GM10266 (cell line): ENCODE measurements at regions not wholly inside any gene's neighbourhood (a gene's known extent, or its start where the extent isn't known, plus 50 kb on each side); places are given as distances from the start of the nearest gene placed in this dataset.

ENCODE experiments used
- DNase-seq: peaks from one replicate; pipeline ENCODE4 v3.0.0; 2012; ENCODE audit errors: extremely low spot score
- CTCF ChIP-seq: IDR thresholded peaks from 2 replicates; pipeline ENCODE4 v1.5.1; 2012; ENCODE audit warnings: mild to moderate bottlenecking, low read depth; ENCODE audit not compliant: control insufficient read depth, insufficient read depth; ENCODE audit errors: missing control alignments

GRCh38 chr4:31108762-31109161 lies 388.6 kb downstream of the PCDH7 start:
- no peak for TF ChIP-seq CTCF
- DNase-seq = no peak

- no peak for DNase-seq
- TF ChIP-seq CTCF = no peak
These were observed 391.6 kb downstream of the PCDH7 start for GRCh38 chr4:31111790-31112189.

- TF ChIP-seq CTCF = no peak
- no peak for DNase-seq
These were observed 394.6 kb downstream of the PCDH7 start for GRCh38 chr4:31114816-31115215.

GRCh38 chr4:31124008-31124585 lies 403.9 kb downstream of the PCDH7 start:
- no peak for TF ChIP-seq CTCF
- DNase-seq = no peak

- no peak for DNase-seq
- no peak for TF ChIP-seq CTCF
These were observed 404.9 kb downstream of the PCDH7 start for GRCh38 chr4:31125061-31125460.

GRCh38 chr4:31125496-31125895 lies 405.3 kb downstream of the PCDH7 start:
- DNase-seq = no peak

More at GRCh38 chr4:31125496-31125895, 405.3 kb downstream of the PCDH7 start:
- no peak for TF ChIP-seq CTCF
